ENCODE measurements at regions not wholly inside any gene's neighbourhood (a gene's known extent, or its start where the extent isn't known, plus 50 kb on each side); places are given as distances from the start of the nearest gene placed in this dataset.

DNA sequence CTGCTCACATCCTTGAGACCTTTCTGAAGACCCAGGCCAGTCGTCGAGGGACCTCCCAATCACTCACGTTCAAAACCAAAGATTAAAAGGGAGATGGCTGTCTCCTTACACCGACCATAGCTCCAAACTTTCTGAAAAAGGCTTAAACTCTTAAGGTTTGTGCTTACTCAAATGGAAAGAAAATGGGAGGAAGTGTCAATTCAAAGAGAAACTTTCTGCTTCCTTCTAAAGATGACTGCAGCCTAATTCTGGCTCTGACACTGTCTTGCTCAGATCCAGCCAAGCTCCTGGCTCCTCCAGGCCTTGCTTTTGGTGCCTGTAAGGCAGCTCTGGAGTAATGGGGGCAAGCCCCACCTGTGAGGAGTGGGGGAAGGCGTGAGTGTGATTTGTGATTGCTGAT is 54.9 kb upstream of the WSB1 start:
- Histone ChIP-seq H3K9me3 (ENCODE audit: control insufficient read depth in 4 of 4, low read length in 3 of 4) (no peaks in the 10 kb centered on the region), H3K9ac (ENCODE audit: low read depth in 1 of 2, low read length in 2 of 2) (no peak overlapping the region), H3K27me3 (ENCODE audit: control insufficient read depth in 4 of 4, insufficient read depth in 4 of 4, low read length in 3 of 4) (no peaks in the 10 kb centered on the region), H3K4me1 (ENCODE audit: control insufficient read depth in 4 of 4, insufficient read depth in 4 of 4, low read length in 3 of 4) (peaks cover 0 to 8% (median 2%) of the 10 kb centered on the region in 4 donors), H3K27ac (ENCODE audit: low read depth in 1 of 2, low read length in 2 of 2) (no peak overlapping the region), H3K36me3 (ENCODE audit: control insufficient read depth in 4 of 4, insufficient read depth in 3 of 4, low read depth in 1 of 4, low read length in 3 of 4) (no peaks in the 10 kb centered on the region), H3K4me3 (ENCODE audit: low read depth in 1 of 3, low read length in 3 of 3) (no peak overlapping the region)
- no peak for DNase-seq (ENCODE audit: low spot score)
- WGBS = 80% methylated on average over 5 of the region's 5 CpGs
- peak in 1 of 2 donors; percentile 38 for TF ChIP-seq JUND (IDR thresholded peaks at IDR 0.05)
- no peak for TF ChIP-seq YY1 (IDR thresholded peaks at IDR 0.05)

DNA sequence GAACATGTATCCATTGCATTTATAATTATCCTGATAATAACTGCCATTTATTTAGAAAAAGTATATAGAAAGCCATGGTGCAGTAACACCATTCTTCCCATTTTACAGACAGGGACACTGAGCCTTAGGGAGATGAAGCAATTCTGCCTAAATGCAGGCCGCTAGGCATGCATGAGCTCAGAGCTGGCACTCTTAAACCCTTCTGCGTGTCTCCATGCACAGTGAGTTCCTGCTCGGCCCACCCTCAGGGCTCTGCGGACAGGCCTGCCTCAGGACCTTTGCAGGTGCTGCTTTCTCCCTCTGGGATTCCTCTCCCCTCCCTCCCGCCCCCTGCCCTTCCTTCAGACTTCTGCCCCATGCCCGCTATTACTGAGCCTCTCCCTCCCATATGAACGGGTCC is 54.3 kb upstream of the WSB1 start:
- Histone ChIP-seq H3K27ac (ENCODE audit: low read depth in 1 of 2, low read length in 2 of 2) (no peak overlapping the region), H3K9me3 (ENCODE audit: control insufficient read depth in 4 of 4, low read length in 3 of 4) (no peaks in the 10 kb centered on the region), H3K9ac (ENCODE audit: low read depth in 1 of 2, low read length in 2 of 2) (no peak overlapping the region), H3K4me1 (ENCODE audit: control insufficient read depth in 4 of 4, insufficient read depth in 4 of 4, low read length in 3 of 4) (peaks cover 3 to 13% (median 7%) of the 10 kb centered on the region in 4 donors), H3K27me3 (ENCODE audit: control insufficient read depth in 4 of 4, insufficient read depth in 4 of 4, low read length in 3 of 4) (no peaks in the 10 kb centered on the region), H3K36me3 (ENCODE audit: control insufficient read depth in 4 of 4, insufficient read depth in 3 of 4, low read depth in 1 of 4, low read length in 3 of 4) (no peaks in the 10 kb centered on the region), H3K4me3 (ENCODE audit: low read depth in 1 of 3, low read length in 3 of 3) (no peak overlapping the region)
- 91% methylated on average over 7 of the region's 7 CpGs for WGBS
- DNase-seq (ENCODE audit: low spot score) = no peak
- TF ChIP-seq, protein P1, sequence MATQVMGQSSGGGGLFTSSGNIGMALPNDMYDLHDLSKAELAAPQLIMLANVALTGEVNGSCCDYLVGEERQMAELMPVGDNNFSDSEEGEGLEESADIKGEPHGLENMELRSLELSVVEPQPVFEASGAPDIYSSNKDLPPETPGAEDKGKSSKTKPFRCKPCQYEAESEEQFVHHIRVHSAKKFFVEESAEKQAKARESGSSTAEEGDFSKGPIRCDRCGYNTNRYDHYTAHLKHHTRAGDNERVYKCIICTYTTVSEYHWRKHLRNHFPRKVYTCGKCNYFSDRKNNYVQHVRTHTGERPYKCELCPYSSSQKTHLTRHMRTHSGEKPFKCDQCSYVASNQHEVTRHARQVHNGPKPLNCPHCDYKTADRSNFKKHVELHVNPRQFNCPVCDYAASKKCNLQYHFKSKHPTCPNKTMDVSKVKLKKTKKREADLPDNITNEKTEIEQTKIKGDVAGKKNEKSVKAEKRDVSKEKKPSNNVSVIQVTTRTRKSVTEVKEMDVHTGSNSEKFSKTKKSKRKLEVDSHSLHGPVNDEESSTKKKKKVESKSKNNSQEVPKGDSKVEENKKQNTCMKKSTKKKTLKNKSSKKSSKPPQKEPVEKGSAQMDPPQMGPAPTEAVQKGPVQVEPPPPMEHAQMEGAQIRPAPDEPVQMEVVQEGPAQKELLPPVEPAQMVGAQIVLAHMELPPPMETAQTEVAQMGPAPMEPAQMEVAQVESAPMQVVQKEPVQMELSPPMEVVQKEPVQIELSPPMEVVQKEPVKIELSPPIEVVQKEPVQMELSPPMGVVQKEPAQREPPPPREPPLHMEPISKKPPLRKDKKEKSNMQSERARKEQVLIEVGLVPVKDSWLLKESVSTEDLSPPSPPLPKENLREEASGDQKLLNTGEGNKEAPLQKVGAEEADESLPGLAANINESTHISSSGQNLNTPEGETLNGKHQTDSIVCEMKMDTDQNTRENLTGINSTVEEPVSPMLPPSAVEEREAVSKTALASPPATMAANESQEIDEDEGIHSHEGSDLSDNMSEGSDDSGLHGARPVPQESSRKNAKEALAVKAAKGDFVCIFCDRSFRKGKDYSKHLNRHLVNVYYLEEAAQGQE (IDR thresholded peaks at IDR 0.05) = no peak
- TF ChIP-seq NR2F2 (IDR thresholded peaks at IDR 0.05) (no peak), JUND (IDR thresholded peaks at IDR 0.05) (no peak), YY1 (IDR thresholded peaks at IDR 0.05) (no peak), EGR1 (IDR thresholded peaks at IDR 0.05; ENCODE audit: low read depth in 2 of 2) (no peak), FOXA1 (IDR thresholded peaks at IDR 0.05) (no peak), GABPA (IDR thresholded peaks at IDR 0.05 in 1 of 2, conservative IDR thresholded peaks at IDR 0.05 in 1 of 2) (no peak), TAF1 (conservative IDR thresholded peaks at IDR 0.05) (no peak)
- TF ChIP-seq, protein P2, sequence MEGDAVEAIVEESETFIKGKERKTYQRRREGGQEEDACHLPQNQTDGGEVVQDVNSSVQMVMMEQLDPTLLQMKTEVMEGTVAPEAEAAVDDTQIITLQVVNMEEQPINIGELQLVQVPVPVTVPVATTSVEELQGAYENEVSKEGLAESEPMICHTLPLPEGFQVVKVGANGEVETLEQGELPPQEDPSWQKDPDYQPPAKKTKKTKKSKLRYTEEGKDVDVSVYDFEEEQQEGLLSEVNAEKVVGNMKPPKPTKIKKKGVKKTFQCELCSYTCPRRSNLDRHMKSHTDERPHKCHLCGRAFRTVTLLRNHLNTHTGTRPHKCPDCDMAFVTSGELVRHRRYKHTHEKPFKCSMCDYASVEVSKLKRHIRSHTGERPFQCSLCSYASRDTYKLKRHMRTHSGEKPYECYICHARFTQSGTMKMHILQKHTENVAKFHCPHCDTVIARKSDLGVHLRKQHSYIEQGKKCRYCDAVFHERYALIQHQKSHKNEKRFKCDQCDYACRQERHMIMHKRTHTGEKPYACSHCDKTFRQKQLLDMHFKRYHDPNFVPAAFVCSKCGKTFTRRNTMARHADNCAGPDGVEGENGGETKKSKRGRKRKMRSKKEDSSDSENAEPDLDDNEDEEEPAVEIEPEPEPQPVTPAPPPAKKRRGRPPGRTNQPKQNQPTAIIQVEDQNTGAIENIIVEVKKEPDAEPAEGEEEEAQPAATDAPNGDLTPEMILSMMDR (IDR thresholded peaks at IDR 0.05; ENCODE audit: low read depth, low read length, missing input control) = no peak
- TF ChIP-seq, protein P3, sequence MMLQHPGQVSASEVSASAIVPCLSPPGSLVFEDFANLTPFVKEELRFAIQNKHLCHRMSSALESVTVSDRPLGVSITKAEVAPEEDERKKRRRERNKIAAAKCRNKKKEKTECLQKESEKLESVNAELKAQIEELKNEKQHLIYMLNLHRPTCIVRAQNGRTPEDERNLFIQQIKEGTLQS (IDR thresholded peaks at IDR 0.05) = no peak
- TF ChIP-seq, protein P4, sequence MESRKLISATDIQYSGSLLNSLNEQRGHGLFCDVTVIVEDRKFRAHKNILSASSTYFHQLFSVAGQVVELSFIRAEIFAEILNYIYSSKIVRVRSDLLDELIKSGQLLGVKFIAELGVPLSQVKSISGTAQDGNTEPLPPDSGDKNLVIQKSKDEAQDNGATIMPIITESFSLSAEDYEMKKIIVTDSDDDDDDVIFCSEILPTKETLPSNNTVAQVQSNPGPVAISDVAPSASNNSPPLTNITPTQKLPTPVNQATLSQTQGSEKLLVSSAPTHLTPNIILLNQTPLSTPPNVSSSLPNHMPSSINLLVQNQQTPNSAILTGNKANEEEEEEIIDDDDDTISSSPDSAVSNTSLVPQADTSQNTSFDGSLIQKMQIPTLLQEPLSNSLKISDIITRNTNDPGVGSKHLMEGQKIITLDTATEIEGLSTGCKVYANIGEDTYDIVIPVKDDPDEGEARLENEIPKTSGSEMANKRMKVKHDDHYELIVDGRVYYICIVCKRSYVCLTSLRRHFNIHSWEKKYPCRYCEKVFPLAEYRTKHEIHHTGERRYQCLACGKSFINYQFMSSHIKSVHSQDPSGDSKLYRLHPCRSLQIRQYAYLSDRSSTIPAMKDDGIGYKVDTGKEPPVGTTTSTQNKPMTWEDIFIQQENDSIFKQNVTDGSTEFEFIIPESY (IDR thresholded peaks at IDR 0.05) = no peak

Measured in liver (tissue), 8 donors.